GM19035 (cell line): ENCODE measurements at regions not wholly inside any gene's neighbourhood (a gene's known extent, or its start where the extent isn't known, plus 50 kb on each side); places are given as distances from the start of the nearest gene placed in this dataset.

Source experiments
- ATAC-seq: cut with Tn5 transposase; IDR thresholded peaks from one replicate; pipeline ENCODE4 v1.9.1; 2021; ENCODE audit not compliant: unreplicated experiment

- ATAC-seq: no peak
Observed at GRCh38 chrX:98338544-98338943, 1454.8 kb downstream of the RPA4 start.

- ATAC-seq: no peak
Observed at GRCh38 chrX:98350940-98351339, 1467.2 kb downstream of the RPA4 start.

DNA sequence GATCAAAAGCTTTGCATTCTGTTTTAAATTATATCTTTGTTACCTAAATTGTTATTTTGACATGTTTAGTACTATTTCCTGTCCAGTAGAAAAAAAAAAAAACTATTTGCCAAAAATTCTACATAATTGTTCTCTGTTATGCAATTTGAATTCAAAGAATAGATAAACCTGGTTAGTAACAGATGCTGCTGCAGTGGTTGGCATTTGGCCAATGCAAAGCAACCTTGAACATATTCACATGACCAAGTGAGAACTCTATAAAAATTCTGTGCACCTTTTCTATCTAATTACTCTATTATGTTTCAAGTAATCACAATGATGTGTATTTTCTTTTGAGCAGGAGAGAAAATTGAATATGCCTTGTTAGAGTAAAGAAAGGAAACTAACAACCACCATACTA is 1473.4 kb downstream of the RPA4 start:
- ATAC-seq: no peak

DNA sequence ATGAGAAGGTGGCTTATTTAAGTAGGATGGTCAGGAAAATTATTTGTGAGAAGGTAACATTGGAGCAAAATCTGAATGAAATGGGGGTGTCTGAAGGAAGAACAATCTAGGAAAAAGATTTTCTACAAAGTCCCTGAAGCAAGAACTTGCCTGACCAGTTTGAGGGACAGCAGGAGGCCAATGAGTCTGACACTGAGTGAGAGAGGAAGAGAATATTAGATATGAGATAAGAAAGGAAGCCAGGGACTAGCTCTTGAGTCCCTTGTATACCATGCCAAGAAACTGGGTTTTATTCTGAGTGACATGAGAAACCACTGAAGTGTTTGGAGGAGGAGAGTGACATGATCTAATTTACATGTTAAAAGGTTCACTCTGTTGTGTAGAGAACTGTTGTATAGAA is 1478.9 kb downstream of the RPA4 start:
- no peak for ATAC-seq

- no peak for ATAC-seq
Observed at GRCh38 chrX:98371994-98372393, 1488.3 kb downstream of the RPA4 start.

GRCh38 chrX:98379134-98379533 is 1495.4 kb downstream of the RPA4 start:
- no peak for ATAC-seq

- no peak for ATAC-seq
Observed at GRCh38 chrX:98380106-98380505, 1496.4 kb downstream of the RPA4 start.

DNA sequence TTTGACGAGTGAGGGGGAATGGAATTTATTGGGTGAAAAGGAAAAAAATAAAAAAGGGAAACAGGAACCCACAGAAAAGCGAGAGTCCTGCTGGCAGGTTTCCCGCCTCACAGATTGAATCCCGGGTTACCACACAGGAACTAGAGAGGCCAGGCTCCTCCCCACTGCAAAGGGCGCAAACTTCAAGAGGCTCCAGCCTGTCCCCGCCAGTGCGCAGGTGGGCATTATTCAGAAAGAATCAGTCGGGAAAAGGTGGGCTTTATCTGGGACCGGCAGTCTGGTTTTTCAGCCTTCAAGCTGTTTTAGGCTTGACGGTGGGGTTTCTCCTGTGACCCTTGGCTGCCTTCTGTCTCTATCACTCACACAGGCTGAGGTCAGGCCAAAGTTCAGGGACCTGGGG is 1496.8 kb downstream of the RPA4 start:
- ATAC-seq: no peak

DNA sequence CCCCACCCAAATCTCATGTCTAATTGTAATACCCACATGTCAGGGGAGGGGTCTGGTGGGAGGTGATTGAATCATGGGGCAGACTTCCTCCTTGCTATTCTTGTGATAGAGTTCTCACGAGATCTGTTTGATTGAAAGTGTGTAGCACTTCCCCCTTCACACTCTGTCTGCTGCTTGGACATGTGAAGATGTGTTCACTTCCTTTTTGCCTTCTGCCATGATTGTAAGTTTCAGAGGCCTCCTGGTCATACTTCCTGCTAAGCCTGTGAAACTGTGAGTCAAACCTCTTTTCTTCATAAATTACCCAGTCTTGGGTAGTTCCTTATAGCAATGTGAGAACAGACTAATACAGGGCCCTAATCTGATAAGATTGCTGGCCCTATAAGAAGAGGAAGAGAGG is 1514.8 kb downstream of the RPA4 start:
- ATAC-seq: no peak

DNA sequence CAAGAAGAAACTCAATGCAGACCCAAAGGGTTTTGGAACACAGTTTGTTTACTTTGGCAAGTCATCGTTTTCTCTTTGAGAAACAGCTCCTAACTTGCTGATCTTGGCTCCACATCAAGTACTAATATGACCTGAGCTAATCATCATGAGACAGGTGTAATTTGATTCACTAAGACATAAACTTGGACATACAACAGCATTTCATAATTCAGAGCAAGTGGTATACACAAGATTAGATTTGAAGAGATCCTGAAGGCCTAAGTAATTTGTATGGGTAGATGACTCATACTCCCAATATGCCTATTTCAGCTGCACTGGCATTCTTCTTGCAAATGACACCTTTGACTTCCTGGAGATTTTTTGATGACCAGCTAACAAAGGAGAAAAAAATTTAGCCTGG is 1521.7 kb downstream of the RPA4 start:
- no peak for ATAC-seq

GRCh38 chrX:98407584-98407983 is 1523.9 kb downstream of the RPA4 start:
- no peak for ATAC-seq

GRCh38 chrX:98409867-98410266 is 1526.2 kb downstream of the RPA4 start:
- no peak for ATAC-seq

GRCh38 chrX:98412058-98412457 is 1528.3 kb downstream of the RPA4 start:
- ATAC-seq: no peak

GRCh38 chrX:98422536-98422935 is 1538.8 kb downstream of the RPA4 start:
- ATAC-seq: no peak

DNA sequence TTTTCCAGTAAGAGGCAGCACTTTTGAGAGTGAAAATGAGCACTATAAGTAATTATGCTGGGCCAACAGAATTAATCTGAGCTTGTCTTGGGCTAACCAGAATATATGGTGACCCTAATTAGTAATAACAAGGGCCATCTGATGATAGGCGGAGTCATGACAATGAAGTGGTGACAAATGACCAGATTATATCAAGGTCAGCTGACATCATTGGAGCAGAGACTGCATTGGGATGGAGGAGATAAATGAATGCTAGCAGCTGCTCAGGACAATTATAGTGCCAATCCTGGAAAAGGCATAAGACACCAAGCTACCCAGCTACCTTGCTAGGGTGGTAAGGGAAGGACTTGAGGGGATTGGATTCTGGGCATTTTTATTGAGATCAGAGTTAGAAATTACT is 1548.7 kb downstream of the RPA4 start:
- no peak for ATAC-seq

GRCh38 chrX:98448524-98448923 is 1564.8 kb downstream of the RPA4 start:
- ATAC-seq: no peak

- ATAC-seq: no peak
Observed at GRCh38 chrX:98452456-98452855, 1568.7 kb downstream of the RPA4 start.

GRCh38 chrX:98459669-98460068 is 1576.0 kb downstream of the RPA4 start:
- ATAC-seq: no peak

DNA sequence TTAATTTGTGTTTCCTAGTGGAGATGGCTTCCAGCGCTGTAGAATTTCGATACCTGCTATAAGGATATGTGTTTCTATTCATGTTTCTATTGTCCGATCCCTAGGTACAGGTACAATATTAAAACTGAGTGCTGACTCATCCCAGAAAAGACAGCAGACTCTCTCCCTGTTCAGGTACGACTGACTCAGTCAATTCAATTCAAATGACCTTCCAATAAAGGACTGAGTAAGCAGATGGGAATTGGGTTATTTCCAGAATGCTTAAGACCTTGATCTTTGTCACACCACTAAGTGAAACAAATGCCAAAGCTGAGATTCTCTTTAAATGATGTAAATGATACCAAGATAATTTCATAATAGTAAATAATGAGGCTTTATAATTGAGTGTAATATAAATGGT is 1596.9 kb downstream of the RPA4 start:
- ATAC-seq: no peak

- no peak for ATAC-seq
Observed at GRCh38 chrX:98481636-98482035, 1597.9 kb downstream of the RPA4 start.

DNA sequence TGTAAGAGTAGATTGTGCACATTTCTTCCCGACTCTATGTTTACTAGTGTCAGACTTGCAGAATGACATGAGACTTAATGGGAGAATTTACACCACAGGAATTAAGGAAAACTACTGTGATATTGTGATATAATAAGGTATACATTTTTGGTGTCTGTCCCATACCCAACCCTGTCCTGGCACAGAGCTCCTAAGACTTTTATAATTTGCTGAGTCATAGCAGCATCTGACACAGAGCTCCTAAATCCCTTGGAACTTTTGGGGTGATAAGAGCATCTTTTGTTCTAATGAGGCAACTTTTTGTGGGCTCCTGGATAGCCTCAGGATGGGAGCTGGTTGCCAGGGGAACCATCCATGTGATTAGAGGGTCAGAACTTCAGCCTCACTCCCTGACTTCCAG is 1607.0 kb downstream of the RPA4 start:
- no peak for ATAC-seq

GRCh38 chrX:98501426-98501825 is 1617.7 kb downstream of the RPA4 start:
- ATAC-seq: no peak

GRCh38 chrX:98506907-98507306 is 1623.2 kb downstream of the RPA4 start:
- no peak for ATAC-seq

DNA sequence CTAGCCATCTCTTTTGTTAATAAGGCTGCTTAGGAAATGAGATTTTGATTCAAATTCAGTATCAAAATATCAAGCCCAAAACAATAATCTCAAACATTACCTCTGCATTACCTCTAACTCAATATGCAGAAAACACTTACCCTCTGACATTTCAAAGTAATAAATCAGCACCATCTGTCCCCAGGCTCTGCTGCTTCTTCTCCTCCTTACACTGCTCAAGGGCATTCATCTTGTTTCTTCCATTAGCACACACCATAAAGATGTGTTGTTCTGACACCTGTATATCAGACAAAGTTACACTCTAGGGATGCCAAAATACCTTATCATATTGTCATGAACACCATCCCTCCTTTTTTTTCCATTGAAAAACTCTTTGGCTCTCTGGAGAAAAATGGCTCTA is 1630.3 kb downstream of the RPA4 start:
- no peak for ATAC-seq
